Common myeloid progenitor, CD34-positive (primary cell): ENCODE measurements at regions not wholly inside any gene's neighbourhood (a gene's known extent, or its start where the extent isn't known, plus 50 kb on each side); places are given as distances from the start of the nearest gene placed in this dataset.
"Not testable (repeated sequence)": the region's sequence is repeated elsewhere in the genome, so short reads cannot be mapped to it uniquely, and the experiment has no call there.

ENCODE experiments used
- CTCF ChIA-PET: fragments of 350-600 bp; sonication (Branson Sonifier 250); formaldehyde crosslinking; loops from one replicate; lab custom pipeline; 2021; ENCODE audit warnings: antibody characterized with exemption; lab: Charles Lee
- POLR2A ChIA-PET: fragments of 350-600 bp; sonication (Branson Sonifier 250); formaldehyde crosslinking; loops from one replicate; lab custom pipeline; 2021; ENCODE audit warnings: antibody characterized with exemption; lab: Charles Lee
- DNase-seq, 3 donors: peaks; one replicate each; pipeline versions ENCODE4 v3.0.0 to v3.0.0-alpha.2; 2013
- H3K27ac ChIP-seq, 2 experiments: 1 replicate in 1 of 2; 2 replicates in 1 of 2; pipeline ENCODE4 v1.7.0; 2013; ENCODE audit warnings: inconsistent platforms in 2 of 2, low read length in 2 of 2, mild to moderate bottlenecking in 2 of 2, low read depth in 1 of 2, moderate library complexity in 1 of 2; ENCODE audit not compliant: severe bottlenecking in 2 of 2, insufficient read depth in 1 of 2, poor library complexity in 1 of 2
- H3K27me3 ChIP-seq, 5 experiments: replicated peaks in 2 of 5; 1 replicate in 3 of 5; 2 replicates in 2 of 5; pipeline versions ENCODE4 v1.6.1 to v1.7.0; 2013; ENCODE audit warnings: low read length in 4 of 5, mild to moderate bottlenecking in 2 of 5, moderate library complexity in 2 of 5, inconsistent platforms in 1 of 5; ENCODE audit not compliant: insufficient read depth in 5 of 5, control insufficient read depth in 4 of 5
- H3K36me3 ChIP-seq, 4 experiments: 1 replicate in 2 of 4; 2 replicates in 2 of 4; pipeline versions ENCODE4 v1.6.1 to v1.7.0; 2013; ENCODE audit warnings: low read length in 3 of 4, control low read depth in 1 of 4, mild to moderate bottlenecking in 1 of 4; ENCODE audit not compliant: control insufficient read depth in 4 of 4, insufficient read depth in 4 of 4
- H3K4me1 ChIP-seq, 4 experiments: 1 replicate in 3 of 4; 2 replicates in 1 of 4; pipeline versions ENCODE4 v1.6.1 to v1.7.1; 2013; ENCODE audit warnings: low read length in 3 of 4, mild to moderate bottlenecking in 3 of 4, control low read depth in 1 of 4, inconsistent platforms in 1 of 4, moderate library complexity in 1 of 4; ENCODE audit not compliant: control insufficient read depth in 4 of 4, insufficient read depth in 4 of 4; ENCODE audit errors: control extremely low read depth in 1 of 4
- H3K4me3 ChIP-seq, 7 experiments: 1 replicate in 4 of 7; 2 replicates in 3 of 7; pipeline versions ENCODE4 v1.5.1 to v1.7.0; 2013; ENCODE audit warnings: mild to moderate bottlenecking in 7 of 7, low read length in 6 of 7, moderate library complexity in 6 of 7, inconsistent platforms in 2 of 7, low read depth in 2 of 7, control low read depth in 1 of 7; ENCODE audit not compliant: insufficient read depth in 4 of 7, control insufficient read depth in 1 of 7; ENCODE audit errors: extremely low read depth in 1 of 7
- H3K9me3 ChIP-seq, 5 experiments: 1 replicate in 4 of 5; 2 replicates in 1 of 5; pipeline versions ENCODE4 v1.6.1 to v1.7.1; 2013; ENCODE audit warnings: low read length in 4 of 5, mild to moderate bottlenecking in 2 of 5, inconsistent platforms in 1 of 5, low read depth in 1 of 5, moderate library complexity in 1 of 5; ENCODE audit not compliant: control insufficient read depth in 4 of 5, insufficient read depth in 2 of 5; ENCODE audit errors: control extremely low read depth in 1 of 5
- WGBS: methylation state at CpG from one replicate; pipeline ENCODE4 v1.1.5; 2013; ENCODE audit not compliant: insufficient coverage; 5-methylcytosine and 5-hydroxymethylcytosine counted together

GRCh38 chrX:107376186-107376585 is 73.3 kb upstream of the FRMPD3 start:
- H3K4me1 ChIP-seq, H3K27me3 ChIP-seq, H3K4me3 ChIP-seq, H3K36me3 ChIP-seq, DNase-seq, POLR2A ChIA-PET, H3K9me3 ChIP-seq, CTCF ChIA-PET, H3K27ac ChIP-seq: not testable (repeated sequence)

GRCh38 chrX:107384397-107385105 is 64.9 kb upstream of the FRMPD3 start:
- DNase-seq: no peak
- Histone ChIP-seq H3K4me1 (no peaks in the 10 kb centered on the region), H3K4me3 (no peak overlapping the region), H3K36me3 (no peaks in the 10 kb centered on the region), H3K27ac (no peak overlapping the region), H3K9me3 (no peaks in the 10 kb centered on the region), H3K27me3 (peaks cover 0 to 18% (median 1%) of the 10 kb centered on the region in 5 experiments)
- POLR2A ChIA-PET: no interaction called here
- WGBS: 74% methylated on average over 7 of the region's 8 CpGs
- CTCF ChIA-PET: no interaction called here

GRCh38 chrX:107389726-107390125 is 59.7 kb upstream of the FRMPD3 start:
- Histone ChIP-seq H3K4me1 (no peaks in the 10 kb centered on the region), H3K9me3 (no peaks in the 10 kb centered on the region), H3K36me3 (no peaks in the 10 kb centered on the region), H3K4me3 (no peak overlapping the region), H3K27ac (no peak overlapping the region), H3K27me3 (peaks cover 0 to 10% (median 0%) of the 10 kb centered on the region in 5 experiments)
- POLR2A ChIA-PET: no interaction called here
- CTCF ChIA-PET: no interaction called here
- no peak for DNase-seq
- WGBS: 70% methylated on average over 1 of the region's 2 CpGs

GRCh38 chrX:107393656-107394055 is 55.8 kb upstream of the FRMPD3 start:
- H3K9me3 ChIP-seq, DNase-seq, H3K27ac ChIP-seq, H3K4me1 ChIP-seq, CTCF ChIA-PET, H3K27me3 ChIP-seq, POLR2A ChIA-PET, H3K36me3 ChIP-seq, H3K4me3 ChIP-seq: not testable (repeated sequence)
- 80% methylated on average over 1 of the region's 1 CpG for WGBS

- H3K4me3 ChIP-seq: no peak overlapping the region
- H3K36me3 ChIP-seq: no peaks in the 10 kb centered on the region
- H3K4me1 ChIP-seq: no peaks in the 10 kb centered on the region
- 60% methylated on average over 1 of the region's 1 CpG for WGBS
- H3K9me3 ChIP-seq: no peaks in the 10 kb centered on the region
- no peak for DNase-seq
- H3K27ac ChIP-seq: no peak overlapping the region
- ChIA-PET POLR2A (no interaction called here), CTCF (no interaction called here)
- peaks cover 0 to 3% (median 0%) of the 10 kb centered on the region in 5 experiments for H3K27me3 ChIP-seq
These were observed 53.2 kb upstream of the FRMPD3 start for GRCh38 chrX:107396235-107396634.

GRCh38 chrX:107396783-107397182 is 52.7 kb upstream of the FRMPD3 start:
- DNase-seq: no peak
- Histone ChIP-seq H3K9me3 (no peaks in the 10 kb centered on the region), H3K27ac (no peak overlapping the region), H3K27me3 (peaks cover 0 to 3% (median 0%) of the 10 kb centered on the region in 5 experiments), H3K4me1 (no peaks in the 10 kb centered on the region), H3K4me3 (no peak overlapping the region), H3K36me3 (no peaks in the 10 kb centered on the region)
- ChIA-PET POLR2A (no interaction called here), CTCF (no interaction called here)
- 76% methylated on average over 4 of the region's 6 CpGs for WGBS

- DNase-seq: no peak
- POLR2A ChIA-PET: no interaction called here
- Histone ChIP-seq H3K27ac (no peak overlapping the region), H3K36me3 (no peaks in the 10 kb centered on the region), H3K27me3 (peaks cover 0 to 3% (median 0%) of the 10 kb centered on the region in 5 experiments), H3K9me3 (no peaks in the 10 kb centered on the region), H3K4me3 (no peak overlapping the region), H3K4me1 (no peaks in the 10 kb centered on the region)
- CTCF ChIA-PET: no interaction called here
These were observed 51.3 kb upstream of the FRMPD3 start for GRCh38 chrX:107398115-107398514.
